IMR-90 (cell line): ENCODE measurements at regions not wholly inside any gene's neighbourhood (a gene's known extent, or its start where the extent isn't known, plus 50 kb on each side); places are given as distances from the start of the nearest gene placed in this dataset.

ENCODE experiments used
- ATAC-seq: fragments of 200-7000 bp; cut with Tn5 transposase; 2 replicates; pipeline ENCODE4 v1.9.1; 2020; ENCODE audit warnings: low read depth, mild to moderate bottlenecking, moderate library complexity
- BruUV-seq: library from RNA; stranded (reverse); fragments of 400-500 nt; replicated peaks from 2 replicates; lab custom pipeline; 2021; lab: Mats Ljungman, UMichigan
- CTCF ChIA-PET: fragments of 300-600 bp; formaldehyde crosslinking; extraction: SDS; loops from one replicate; lab custom pipeline; 2021; ENCODE audit warnings: antibody characterized with exemption; lab: Yijun Ruan, JAX
- POLR2A ChIA-PET: fragments of 300-600 bp; sonication (Branson Sonifier 250); formaldehyde crosslinking; loops from one replicate; lab custom pipeline; 2022; ENCODE audit warnings: antibody characterized with exemption; ENCODE audit not compliant: unreplicated experiment; lab: Charles Lee
- DNase-seq: peaks from one replicate; pipeline ENCODE4 v3.0.0; 2013
- H2AFZ ChIP-seq: replicated peaks from 2 replicates; pipeline ENCODE3; 2013; ENCODE audit warnings: low read length, mild to moderate bottlenecking; ENCODE audit not compliant: poor library complexity
- H2AK5ac ChIP-seq: 2 replicates; pipeline ENCODE4 v1.6.1; 2013; ENCODE audit warnings: low read depth, low read length, inconsistent platforms
- H2AK9ac ChIP-seq: replicated peaks from 2 replicates; pipeline ENCODE3; 2013; ENCODE audit warnings: mild to moderate bottlenecking, low read depth, low read length, moderate library complexity; ENCODE audit not compliant: poor library complexity
- H2BK120ac ChIP-seq: 2 replicates; pipeline ENCODE4 v1.6.1; 2013; ENCODE audit warnings: low read depth, low read length, inconsistent platforms
- H2BK15ac ChIP-seq: 3 replicates; pipeline ENCODE4 v1.6.1; 2013; ENCODE audit warnings: low read depth, low read length, inconsistent platforms
- H2BK20ac ChIP-seq: 2 replicates; pipeline ENCODE4 v1.6.1; 2013; ENCODE audit warnings: low read depth, mild to moderate bottlenecking, inconsistent platforms, low read length, moderate library complexity
- H2BK5ac ChIP-seq: 2 replicates; pipeline ENCODE4 v1.6.1; 2013; ENCODE audit warnings: mild to moderate bottlenecking, low read depth, low read length, inconsistent platforms; ENCODE audit not compliant: poor library complexity, severe bottlenecking
- H3K14ac ChIP-seq: replicated peaks from 2 replicates; pipeline ENCODE4 v1.6.1; 2013; ENCODE audit warnings: low read depth, low read length, inconsistent platforms
- H3K18ac ChIP-seq: 2 replicates; pipeline ENCODE4 v1.6.1; 2013; ENCODE audit warnings: low read depth, low read length, control low read depth
- H3K23ac ChIP-seq: 2 replicates; pipeline ENCODE4 v1.6.1; 2013; ENCODE audit warnings: low read depth, low read length, inconsistent platforms
- H3K27ac ChIP-seq: 2 replicates; pipeline ENCODE4 v1.5.1; 2013; ENCODE audit warnings: mild to moderate bottlenecking, control low read depth, low read length; ENCODE audit not compliant: insufficient read depth
- H3K27me3 ChIP-seq: 2 replicates; pipeline ENCODE4 v1.6.1; 2013; ENCODE audit warnings: low read length; ENCODE audit not compliant: control insufficient read depth, insufficient read depth
- H3K36me3 ChIP-seq: 2 replicates; pipeline ENCODE4 v1.6.1; 2013; ENCODE audit warnings: low read length, mixed read lengths; ENCODE audit not compliant: control insufficient read depth, insufficient read depth
- H3K4ac ChIP-seq: 2 replicates; pipeline ENCODE4 v1.6.1; 2013; ENCODE audit warnings: low read depth, low read length, inconsistent platforms
- H3K4me1 ChIP-seq: 2 replicates; pipeline ENCODE4 v1.6.1; 2013; ENCODE audit warnings: low read length, mixed read lengths; ENCODE audit not compliant: control insufficient read depth, insufficient read depth
- H3K4me2 ChIP-seq: 2 replicates; pipeline ENCODE4 v1.6.1; 2013; ENCODE audit warnings: low read depth, mild to moderate bottlenecking, control low read depth, low read length, moderate library complexity
- H3K4me3 ChIP-seq: 2 replicates; pipeline ENCODE4 v1.5.1; 2013; ENCODE audit warnings: low read depth, mild to moderate bottlenecking, control low read depth, low read length, moderate library complexity; ENCODE audit not compliant: insufficient read depth
- H3K56ac ChIP-seq: 2 replicates; pipeline ENCODE4 v1.6.1; 2013; ENCODE audit warnings: low read length, inconsistent platforms; ENCODE audit not compliant: insufficient read depth; ENCODE audit errors: extremely low read depth
- H3K79me1 ChIP-seq, 2 experiments: 2 replicates each; pipeline ENCODE4 v1.6.1; 2013; ENCODE audit warnings: low read length in 2 of 2, inconsistent platforms in 1 of 2, low read depth in 1 of 2
- H3K9ac ChIP-seq: 2 replicates; pipeline ENCODE4 v1.6.1; 2013; ENCODE audit warnings: low read depth, low read length, control low read depth
- H3K9me1 ChIP-seq: 2 replicates; pipeline ENCODE4 v1.6.1; 2013; ENCODE audit warnings: low read length, inconsistent platforms; ENCODE audit not compliant: insufficient read depth
- H3K9me3 ChIP-seq: 2 replicates; pipeline ENCODE4 v1.6.1; 2013; ENCODE audit warnings: low read length; ENCODE audit not compliant: control insufficient read depth, insufficient read depth
- H4K20me1 ChIP-seq: 2 replicates; pipeline ENCODE4 v1.6.1; 2013; ENCODE audit warnings: low read length, inconsistent platforms; ENCODE audit not compliant: insufficient read depth
- H4K5ac ChIP-seq: 2 replicates; pipeline ENCODE4 v1.6.1; 2013; ENCODE audit warnings: mild to moderate bottlenecking, low read depth, low read length, control low read depth
- H4K8ac ChIP-seq, 2 experiments: 2 replicates each; pipeline ENCODE4 v1.6.1; 2013; ENCODE audit warnings: low read depth in 2 of 2, low read length in 2 of 2, control low read depth in 1 of 2, inconsistent platforms in 1 of 2
- H4K91ac ChIP-seq: 2 replicates; pipeline ENCODE4 v1.6.1; 2013; ENCODE audit warnings: low read depth, low read length, inconsistent platforms; ENCODE audit not compliant: insufficient read depth
- BHLHE40 ChIP-seq: fragments of 150-350 bp; IDR thresholded peaks from 2 replicates; pipeline ENCODE4 v1.6.1; 2016; ENCODE audit warnings: mild to moderate bottlenecking, low read depth, low read length
- CEBPB ChIP-seq: IDR thresholded peaks from 2 replicates; pipeline ENCODE4 v1.6.1; 2012; ENCODE audit warnings: low read depth, low read length, improper control_type of control experiment
- CHD1 ChIP-seq: IDR thresholded peaks from 2 replicates; pipeline ENCODE4 v1.6.1; 2012; ENCODE audit warnings: low read depth, low read length, improper control_type of control experiment
- CTCF ChIP-seq: conservative IDR thresholded peaks from 2 replicates; pipeline ENCODE4 v1.5.1; 2012; ENCODE audit warnings: mild to moderate bottlenecking, low read depth, low read length, improper control_type of control experiment
- ELK1 ChIP-seq: fragments of 150-350 bp; IDR thresholded peaks from 2 replicates; pipeline ENCODE4 v1.6.1; 2016; ENCODE audit warnings: low read depth, mild to moderate bottlenecking, low read length, moderate library complexity, borderline replicate concordance
- FOS ChIP-seq: fragments of 150-350 bp; IDR thresholded peaks from 2 replicates; pipeline ENCODE4 v1.6.1; 2016; ENCODE audit warnings: low read depth, low read length
- MAFK ChIP-seq: IDR thresholded peaks from 2 replicates; pipeline ENCODE4 v1.6.1; 2012; ENCODE audit warnings: low read depth, low read length, improper control_type of control experiment
- MAZ ChIP-seq: IDR thresholded peaks from 2 replicates; pipeline ENCODE4 v1.6.1; 2012; ENCODE audit warnings: low read depth, mild to moderate bottlenecking, low read length, improper control_type of control experiment, moderate library complexity, borderline replicate concordance
- MXI1 ChIP-seq: IDR thresholded peaks from 2 replicates; pipeline ENCODE4 v1.6.1; 2012; ENCODE audit warnings: low read depth, mild to moderate bottlenecking, low read length, moderate library complexity, borderline replicate concordance
- NFE2L2 ChIP-seq: fragments of 150-350 bp; IDR thresholded peaks from 2 replicates; pipeline ENCODE4 v1.6.1; 2016; ENCODE audit warnings: low read depth, mild to moderate bottlenecking, low read length
- POLR2A ChIP-seq: IDR thresholded peaks from 2 replicates; pipeline ENCODE4 v1.6.1; 2012; ENCODE audit warnings: mild to moderate bottlenecking, low read depth, low read length
- RAD21 ChIP-seq: IDR thresholded peaks from 2 replicates; pipeline ENCODE4 v1.6.1; 2012; ENCODE audit warnings: low read length, improper control_type of control experiment
- RCOR1 ChIP-seq: IDR thresholded peaks from 2 replicates; pipeline ENCODE4 v1.6.1; 2012; ENCODE audit warnings: mild to moderate bottlenecking, low read length, improper control_type of control experiment; ENCODE audit not compliant: insufficient replicate concordance
- RFX5 ChIP-seq: IDR thresholded peaks from 2 replicates; pipeline ENCODE4 v1.8.0; 2012; ENCODE audit warnings: low read depth, mild to moderate bottlenecking, low read length, moderate library complexity
- SMC3 ChIP-seq: fragments of 150-350 bp; IDR thresholded peaks from 2 replicates; pipeline ENCODE4 v1.6.1; 2016; ENCODE audit warnings: low read depth, mild to moderate bottlenecking, antibody characterized with exemption, low read length, moderate library complexity
- WGBS, 2 experiments: methylation state at CpG; one replicate each; pipeline versions ENCODE4 v1.1.5 to v1.1.7; 2013; ENCODE audit warnings: missing lambda C conversion rate in 2 of 2; ENCODE audit not compliant: insufficient read length in 1 of 2; ENCODE audit errors: extremely low coverage in 2 of 2; 5-methylcytosine and 5-hydroxymethylcytosine counted together
- dilution Hi-C: fragments of 300-500 bp; cut with HindIII; formaldehyde crosslinking; loops from one replicate; pipeline ENCODE4 v1.14.3; 2018; ENCODE audit warnings: low sequenced_read_pairs; ENCODE audit not compliant: unreplicated experiment
- in situ Hi-C: fragments of 300-500 bp; cut with MboI; formaldehyde crosslinking; loops from 3 replicates; pipeline ENCODE4 v1.14.3; 2019; ENCODE audit warnings: low sequenced_read_pairs, inconsistent platforms, mixed read lengths
- intact Hi-C: fragments of 100-400 bp; cut with micrococcal nuclease; formaldehyde crosslinking; loops from 2 replicates; pipeline ENCODE4 v1.10.0; 2022
- TF ChIP-seq, protein P1 (sequence below): fragments of 150-350 bp; IDR thresholded peaks from 2 replicates; pipeline ENCODE4 v1.6.1; 2017; ENCODE audit warnings: mild to moderate bottlenecking, antibody characterized with exemption, low read length, low read depth

DNA sequence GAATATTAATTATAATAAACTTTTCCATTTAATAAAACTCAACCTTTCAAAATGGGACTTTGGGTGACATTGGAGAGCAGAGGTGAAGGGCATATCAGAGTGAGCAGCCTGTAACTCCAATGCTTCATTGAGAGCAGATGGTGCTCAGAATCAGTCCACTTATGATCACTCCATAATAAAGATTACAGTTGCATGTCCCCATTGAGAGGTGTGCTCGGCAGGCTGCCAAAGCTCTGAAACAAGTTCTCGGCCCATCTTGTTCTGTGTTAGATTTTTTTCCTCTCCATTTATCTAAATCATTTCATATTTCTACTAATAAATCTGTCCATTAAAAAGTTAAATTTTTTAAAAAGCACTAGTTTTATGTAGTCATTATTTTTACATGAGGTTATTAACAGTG is 1786.4 kb upstream of the WWC1 start:
- H2BK120ac ChIP-seq = no peak overlapping the region
- no peak overlapping the region for H3K9ac ChIP-seq
- no peaks in the 10 kb centered on the region for H3K4me1 ChIP-seq
- CTCF ChIA-PET = no interaction called here
- H3K79me1 ChIP-seq = no peaks in the 10 kb centered on the region
- no peaks in the 10 kb centered on the region for H3K27me3 ChIP-seq
- no peaks in the 10 kb centered on the region for H3K9me1 ChIP-seq
- H3K4me3 ChIP-seq = no peak overlapping the region
- BruUV-seq = no TSS peak
- H4K20me1 ChIP-seq = no peaks in the 10 kb centered on the region
- no peak overlapping the region for H3K18ac ChIP-seq
- H3K23ac ChIP-seq = no peak overlapping the region
- H3K27ac ChIP-seq = no peak overlapping the region
- no peak overlapping the region for H3K56ac ChIP-seq
- ATAC-seq (no peak), DNase-seq (no peak)
- no peak overlapping the region for H2BK5ac ChIP-seq
- dilution Hi-C loops = no loop called here
- intact Hi-C loops = no loop called here
- H4K91ac ChIP-seq = no peak overlapping the region
- H2AK5ac ChIP-seq = no peak overlapping the region
- H2BK20ac ChIP-seq = no peak overlapping the region
- H4K8ac ChIP-seq = no peak overlapping the region
- no peak for TF ChIP-seq RCOR1
- TF ChIP-seq POLR2A = no peak
- TF ChIP-seq CEBPB = no peak
- no peak for TF ChIP-seq ELK1
- TF ChIP-seq SMC3 = no peak
- TF ChIP-seq RFX5 = no peak
- TF ChIP-seq, protein P1, sequence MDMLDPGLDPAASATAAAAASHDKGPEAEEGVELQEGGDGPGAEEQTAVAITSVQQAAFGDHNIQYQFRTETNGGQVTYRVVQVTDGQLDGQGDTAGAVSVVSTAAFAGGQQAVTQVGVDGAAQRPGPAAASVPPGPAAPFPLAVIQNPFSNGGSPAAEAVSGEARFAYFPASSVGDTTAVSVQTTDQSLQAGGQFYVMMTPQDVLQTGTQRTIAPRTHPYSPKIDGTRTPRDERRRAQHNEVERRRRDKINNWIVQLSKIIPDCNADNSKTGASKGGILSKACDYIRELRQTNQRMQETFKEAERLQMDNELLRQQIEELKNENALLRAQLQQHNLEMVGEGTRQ = no peak
- no peak for TF ChIP-seq BHLHE40
- TF ChIP-seq CHD1 = no peak
- no peak for TF ChIP-seq RAD21
- no peak for TF ChIP-seq CTCF
- TF ChIP-seq MAZ = no peak
- TF ChIP-seq FOS = no peak
- TF ChIP-seq MXI1 = no peak
- TF ChIP-seq MAFK = no peak
- no peak for TF ChIP-seq NFE2L2
- no peak overlapping the region for H4K5ac ChIP-seq
- H3K4ac ChIP-seq = no peak overlapping the region
- no CpG with 5 or more reads among the region's 2 CpGs for WGBS, 2 experiments
- no peak overlapping the region for H3K14ac ChIP-seq
- no peak overlapping the region for H3K4me2 ChIP-seq
- no peaks in the 10 kb centered on the region for H3K36me3 ChIP-seq
- H3K9me3 ChIP-seq = peaks cover 6% of the 10 kb centered on the region
- no peak overlapping the region for H2AFZ ChIP-seq
- no peak overlapping the region for H2BK15ac ChIP-seq
- H2AK9ac ChIP-seq = no peak overlapping the region
- in situ Hi-C loops = no loop called here
- POLR2A ChIA-PET = no interaction called here
